HepG2 (cell line): ENCODE measurements at regions not wholly inside any gene's neighbourhood (a gene's known extent, or its start where the extent isn't known, plus 50 kb on each side); places are given as distances from the start of the nearest gene placed in this dataset.

Source experiments
- ARNTL ChIP-seq: sonication (generic); formaldehyde crosslinking; IDR thresholded peaks from 2 replicates; pipeline ENCODE4 v1.4.0; 2020; ENCODE audit warnings: mild to moderate bottlenecking, missing genetic modification reagents
- ATAD3A ChIP-seq: sonication (generic); formaldehyde crosslinking; IDR thresholded peaks from 2 replicates; pipeline ENCODE4 v1.4.0; 2020; ENCODE audit warnings: missing genetic modification reagents
- FOXA1 ChIP-seq, 2 experiments: fragments of 450-650 bp in 1 of 2; sonication (generic) in 1 of 2; formaldehyde crosslinking in 1 of 2; IDR thresholded peaks; 2 replicates each; pipeline versions ENCODE4 v1.4.0 to v1.6.1; 2016 to 2020; ENCODE audit warnings: missing genetic modification reagents in 1 of 2
- FUBP1 ChIP-seq: sonication (generic); formaldehyde crosslinking; IDR thresholded peaks from 2 replicates; pipeline ENCODE4 v1.5.1; 2020; ENCODE audit warnings: missing genetic modification reagents, mild to moderate bottlenecking, borderline replicate concordance
- HBP1 ChIP-seq: IDR thresholded peaks from 2 replicates; pipeline ENCODE4 v1.6.1; 2016; ENCODE audit warnings: low read depth, control low read depth
- HHEX ChIP-seq: IDR thresholded peaks from 2 replicates; pipeline ENCODE4 v1.6.1; 2016; ENCODE audit warnings: control low read depth
- HMGXB4 ChIP-seq, 2 experiments: sonication (generic) in 1 of 2; formaldehyde crosslinking in 1 of 2; IDR thresholded peaks; 2 replicates each; pipeline versions ENCODE4 v1.4.0 to v1.6.1; 2018 to 2020; ENCODE audit warnings: missing genetic modification reagents in 2 of 2, borderline replicate concordance in 1 of 2, low read depth in 1 of 2, mild to moderate bottlenecking in 1 of 2, missing biosample characterization in 1 of 2
- MAX ChIP-seq: IDR thresholded peaks from 2 replicates; pipeline ENCODE4 v1.6.1; 2012; ENCODE audit warnings: inconsistent platforms
- MYC ChIP-seq: sonication (generic); formaldehyde crosslinking; IDR thresholded peaks from 2 replicates; pipeline ENCODE4 v1.9.0; 2021; ENCODE audit warnings: missing genetic modification reagents, borderline replicate concordance
- PATZ1 ChIP-seq: sonication (generic); formaldehyde crosslinking; IDR thresholded peaks from 2 replicates; pipeline ENCODE4 v1.4.0; 2020; ENCODE audit warnings: missing genetic modification reagents
- SALL1 ChIP-seq: sonication (generic); formaldehyde crosslinking; IDR thresholded peaks from 2 replicates; pipeline ENCODE4 v1.8.0; 2022; ENCODE audit warnings: mild to moderate bottlenecking, missing genetic modification reagents
- SOX5 ChIP-seq: IDR thresholded peaks from 2 replicates; pipeline ENCODE4 v1.6.1; 2016; ENCODE audit warnings: borderline replicate concordance
- ZBTB44 ChIP-seq: sonication (generic); formaldehyde crosslinking; IDR thresholded peaks from 2 replicates; pipeline ENCODE4 v1.4.0; 2020; ENCODE audit warnings: missing genetic modification reagents
- ZNF10 ChIP-seq: sonication (generic); formaldehyde crosslinking; IDR thresholded peaks from 2 replicates; pipeline ENCODE4 v1.4.0; 2020; ENCODE audit warnings: mild to moderate bottlenecking, low read depth, missing genetic modification reagents, borderline replicate concordance
- ZNF558 ChIP-seq: sonication (generic); formaldehyde crosslinking; IDR thresholded peaks from 2 replicates; pipeline ENCODE4 v1.9.0; 2022; ENCODE audit warnings: mild to moderate bottlenecking, missing genetic modification reagents, borderline replicate concordance
- ZNF607 ChIP-seq: sonication (generic); formaldehyde crosslinking; IDR thresholded peaks from 2 replicates; pipeline ENCODE4 v1.5.1; 2020; ENCODE audit warnings: missing genetic modification reagents, mild to moderate bottlenecking, borderline replicate concordance
- ZNF761 ChIP-seq: sonication (generic); formaldehyde crosslinking; conservative IDR thresholded peaks from 2 replicates; pipeline ENCODE4 v1.4.0; 2020; ENCODE audit warnings: mild to moderate bottlenecking, missing genetic modification reagents
- ZSCAN29 ChIP-seq: sonication (generic); formaldehyde crosslinking; conservative IDR thresholded peaks from 2 replicates; pipeline ENCODE4 v1.4.0; 2020; ENCODE audit warnings: mild to moderate bottlenecking, missing genetic modification reagents

- TF ChIP-seq ZNF761 (CRISPR knock-in tag) (no peak), HHEX (CRISPR knock-in tag) (0 out of 2 replicates have a peak, but pooled peaks have one; percentile 20), ZBTB44 (no peak), SALL1 (CRISPR knock-in tag) (peak; percentile 49; the same call in 1 of the 2 replicates), FOXA1 (IDR thresholded peaks at IDR 0.05) (no peak), FOXA1 (CRISPR knock-in tag; IDR thresholded peaks at IDR 0.05) (peak; percentile 8; the same call in 1 of the 2 replicates), ZNF558 (CRISPR knock-in tag) (0 out of 2 replicates have a peak, but pooled peaks have one; percentile 64), FUBP1 (CRISPR knock-in tag) (no peak), MAX (peak; percentile 43; the same call in 1 of the 2 replicates), PATZ1 (CRISPR knock-in tag) (no peak), ARNTL (0 out of 2 replicates have a peak, but pooled peaks have one; percentile 43), ZNF10 (no peak), ZSCAN29 (CRISPR knock-in tag) (0 out of 2 replicates have a peak, but pooled peaks have one; percentile 57), ATAD3A (CRISPR knock-in tag) (no peak), ZNF607 (CRISPR knock-in tag) (0 out of 2 replicates have a peak, but pooled peaks have one; percentile 20), HBP1 (no peak), SOX5 (0 out of 2 replicates have a peak, but pooled peaks have one; percentile 9), HMGXB4 (CRISPR knock-in tag; IDR thresholded peaks at IDR 0.05; ENCODE audit: borderline replicate concordance in 1 of 2, low read depth in 1 of 2) (0 out of 4 replicates have a peak, but pooled peaks of 1 of the 2 experiments have one; percentile 17), MYC (CRISPR knock-in tag) (no peak)
These were observed 60.0 kb upstream of the ZFAND3 start (continued) for GRCh38 chr6:37759221-37760144.
